ENCODE measurements at regions not wholly inside any gene's neighbourhood (a gene's known extent, or its start where the extent isn't known, plus 50 kb on each side); places are given as distances from the start of the nearest gene placed in this dataset.

- no peak overlapping the region for H3K4me3 ChIP-seq
- H3K36me3 ChIP-seq, result no peaks in the 10 kb centered on the region
- H3K27ac ChIP-seq, result no peak overlapping the region
- H3K27me3 ChIP-seq, result no peaks in the 10 kb centered on the region
- no peak for DNase-seq (ENCODE audit: low spot score in 2 of 2)
- H3K4me1 ChIP-seq, result no peaks in the 10 kb centered on the region
- no peak for TF ChIP-seq CTCF (IDR thresholded peaks at IDR 0.05)
- TF ChIP-seq POLR2A (IDR thresholded peaks at IDR 0.05), result no peak
- WGBS, 2 donors, result 92 to 93% methylated on average over 6 of the region's 6 CpGs
- peaks cover 0 to 4% (median 0%) of the 10 kb centered on the region in 4 donors for H3K9me3 ChIP-seq
These were observed 194.3 kb downstream of the HAUS1 start for GRCh38 chr18:46298511-46298910.

- H3K9me3 ChIP-seq, result peaks cover 0 to 11% (median 0%) of the 10 kb centered on the region in 4 donors
- no peaks in the 10 kb centered on the region for H3K36me3 ChIP-seq
- TF ChIP-seq POLR2A (IDR thresholded peaks at IDR 0.05) (no peak), CTCF (IDR thresholded peaks at IDR 0.05) (no peak), EP300 (IDR thresholded peaks at IDR 0.05) (no peak)
- no peak overlapping the region for H3K27ac ChIP-seq
- no peaks in the 10 kb centered on the region for H3K4me1 ChIP-seq
- no peak overlapping the region for H3K4me3 ChIP-seq
- DNase-seq (ENCODE audit: low spot score in 2 of 2), result no peak
- no peaks in the 10 kb centered on the region for H3K27me3 ChIP-seq
- 72 to 77% methylated on average over 7 of the region's 7 CpGs for WGBS, 2 donors
These were observed 195.4 kb downstream of the HAUS1 start for GRCh38 chr18:46299465-46300008.

- Histone ChIP-seq H3K27me3 (no peaks in the 10 kb centered on the region), H3K36me3 (no peaks in the 10 kb centered on the region), H3K4me3 (no peak overlapping the region), H3K4me1 (no peaks in the 10 kb centered on the region), H3K9me3 (peaks cover 0 to 12% (median 0%) of the 10 kb centered on the region in 4 donors), H3K27ac (no peak overlapping the region)
- TF ChIP-seq CTCF (IDR thresholded peaks at IDR 0.05) (no peak), EP300 (IDR thresholded peaks at IDR 0.05) (no peak), POLR2A (IDR thresholded peaks at IDR 0.05) (no peak)
- 59 to 64% methylated on average over 6 of the region's 6 CpGs for WGBS, 2 donors
- no peak for DNase-seq (ENCODE audit: low spot score in 2 of 2)
These were observed 196.9 kb downstream of the HAUS1 start for GRCh38 chr18:46301081-46301480.

- DNase-seq (ENCODE audit: low spot score in 2 of 2), result no peak
- WGBS, 2 donors, result 68 to 75% methylated on average over 9 of the region's 9 CpGs
- Histone ChIP-seq H3K27me3 (no peaks in the 10 kb centered on the region), H3K9me3 (peaks cover 0 to 17% (median 0%) of the 10 kb centered on the region in 4 donors), H3K27ac (no peak overlapping the region), H3K4me3 (no peak overlapping the region), H3K4me1 (no peaks in the 10 kb centered on the region), H3K36me3 (no peaks in the 10 kb centered on the region)
- TF ChIP-seq CTCF (IDR thresholded peaks at IDR 0.05) (no peak), POLR2A (IDR thresholded peaks at IDR 0.05) (no peak), EP300 (IDR thresholded peaks at IDR 0.05) (no peak)
These were observed 197.4 kb downstream of the HAUS1 start for GRCh38 chr18:46301571-46301970.

- TF ChIP-seq EP300 (IDR thresholded peaks at IDR 0.05), result no peak
- no peak for TF ChIP-seq CTCF (IDR thresholded peaks at IDR 0.05)
- TF ChIP-seq POLR2A (IDR thresholded peaks at IDR 0.05), result no peak
- no peaks in the 10 kb centered on the region for H3K27me3 ChIP-seq
- H3K4me1 ChIP-seq, result no peaks in the 10 kb centered on the region
- no peak overlapping the region for H3K27ac ChIP-seq
- no peaks in the 10 kb centered on the region for H3K36me3 ChIP-seq
- peaks cover 0 to 24% (median 0%) of the 10 kb centered on the region in 4 donors for H3K9me3 ChIP-seq
- DNase-seq (ENCODE audit: low spot score in 2 of 2), result no peak
- WGBS, 2 donors, result 62 to 65% methylated on average over 19 of the region's 19 CpGs
- no peak overlapping the region for H3K4me3 ChIP-seq
These were observed 198.6 kb downstream of the HAUS1 start for GRCh38 chr18:46302528-46303485.

Measured in tibial nerve (tissue), 4 donors.